WTC11 (cell line): ENCODE measurements at regions not wholly inside any gene's neighbourhood (a gene's known extent, or its start where the extent isn't known, plus 50 kb on each side); places are given as distances from the start of the nearest gene placed in this dataset.

ENCODE experiments used
- CTCF ChIP-seq: fragments of 200-600 bp; IDR thresholded peaks from 2 replicates; pipeline ENCODE4 v1.8.0; 2022; ENCODE audit warnings: antibody characterized with exemption
- IRF1 ChIP-seq: sonication (generic); formaldehyde crosslinking; IDR thresholded peaks from 2 replicates; pipeline ENCODE4 v1.8.0; 2023; ENCODE audit warnings: missing genetic modification reagents

DNA sequence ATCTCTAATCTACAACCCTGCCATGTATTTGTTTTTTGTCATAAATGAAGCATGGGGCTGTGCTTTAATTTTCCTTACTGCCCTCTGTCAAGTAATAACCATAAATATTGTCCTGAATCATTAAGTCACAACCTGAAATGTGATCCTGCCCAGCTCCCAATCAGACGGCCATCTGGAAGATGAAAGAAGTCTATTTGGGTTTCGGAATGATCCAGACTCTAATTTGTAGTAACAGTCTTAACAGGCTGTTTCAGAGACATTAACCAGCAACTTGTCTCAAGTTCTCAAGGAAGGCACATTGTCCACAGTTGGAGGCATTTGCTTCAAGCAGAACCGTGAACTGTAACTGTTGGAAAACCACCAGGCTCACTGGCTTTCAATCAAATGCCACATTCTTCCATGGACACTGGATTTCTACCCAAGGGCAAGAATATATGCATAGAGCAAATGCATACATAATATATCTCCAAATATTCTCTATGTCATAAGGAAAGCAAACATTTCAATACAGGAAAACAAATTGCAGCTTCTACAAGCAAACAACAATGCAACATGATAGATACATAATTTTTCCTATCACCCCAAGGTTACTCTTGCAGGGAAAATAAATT, 405.2 kb upstream of the NPVF start:
- TF ChIP-seq IRF1 (CRISPR knock-in tag) (no peak), CTCF (no peak)
